H9 (cell line): ENCODE measurements at regions not wholly inside any gene's neighbourhood (a gene's known extent, or its start where the extent isn't known, plus 50 kb on each side); places are given as distances from the start of the nearest gene placed in this dataset.

Experiments
- DNase-seq: peaks from one replicate; pipeline ENCODE4 v3.0.0-alpha.2; 2017
- H2AFZ ChIP-seq: one replicate; pipeline ENCODE4 v1.6.1; 2013; ENCODE audit warnings: mild to moderate bottlenecking, low read length, control low read depth, moderate library complexity
- H2AK5ac ChIP-seq: 2 replicates; pipeline ENCODE4 v1.6.1; 2013; ENCODE audit warnings: low read length, control low read depth, mixed read lengths; ENCODE audit not compliant: insufficient read length
- H2BK120ac ChIP-seq: one replicate; pipeline ENCODE4 v1.6.1; 2013; ENCODE audit warnings: low read depth, mild to moderate bottlenecking, low read length, control low read depth, inconsistent platforms; ENCODE audit not compliant: poor library complexity, severe bottlenecking
- H2BK12ac ChIP-seq: 2 replicates; pipeline ENCODE4 v1.6.1; 2013; ENCODE audit warnings: low read length, control low read depth, mixed read lengths, low read depth; ENCODE audit not compliant: insufficient read length
- H2BK15ac ChIP-seq: 2 replicates; pipeline ENCODE4 v1.6.1; 2013; ENCODE audit warnings: low read depth, low read length, control low read depth
- H2BK20ac ChIP-seq: one replicate; pipeline ENCODE4 v1.6.1; 2013; ENCODE audit warnings: low read depth, mild to moderate bottlenecking, low read length, control low read depth, inconsistent platforms; ENCODE audit not compliant: poor library complexity, severe bottlenecking
- H2BK5ac ChIP-seq: 2 replicates; pipeline ENCODE4 v1.6.1; 2013; ENCODE audit warnings: low read length, control low read depth, mixed read lengths; ENCODE audit not compliant: insufficient read length
- H3K14ac ChIP-seq: 2 replicates; pipeline ENCODE4 v1.6.1; 2013; ENCODE audit warnings: low read length, control low read depth; ENCODE audit not compliant: insufficient read depth
- H3K18ac ChIP-seq: 2 replicates; pipeline ENCODE4 v1.6.1; 2013; ENCODE audit warnings: low read depth, mild to moderate bottlenecking, mixed read lengths, low read length, control low read depth; ENCODE audit not compliant: insufficient read length
- H3K23ac ChIP-seq: 2 replicates; pipeline ENCODE4 v1.6.1; 2013; ENCODE audit warnings: low read length, control low read depth, mixed read lengths, low read depth; ENCODE audit not compliant: insufficient read length
- H3K23me2 ChIP-seq: 2 replicates; pipeline ENCODE4 v1.6.1; 2013; ENCODE audit warnings: low read depth, mild to moderate bottlenecking, mixed read lengths, low read length, control low read depth; ENCODE audit not compliant: insufficient read length, poor library complexity, severe bottlenecking
- H3K27ac ChIP-seq: 2 replicates; pipeline ENCODE4 v1.5.1; 2013; ENCODE audit warnings: low read length, control low read depth, mixed read lengths, low read depth; ENCODE audit not compliant: insufficient read length
- H3K27me3 ChIP-seq: 2 replicates; pipeline ENCODE4 v1.6.1; 2013; ENCODE audit warnings: low read length, control low read depth, inconsistent platforms; ENCODE audit not compliant: insufficient read depth
- H3K4ac ChIP-seq: 2 replicates; pipeline ENCODE4 v1.6.1; 2013; ENCODE audit warnings: low read depth, mild to moderate bottlenecking, control low read depth, inconsistent platforms, low read length, moderate library complexity
- H3K4me1 ChIP-seq: 2 replicates; pipeline ENCODE4 v1.6.1; 2013; ENCODE audit warnings: low read length, control low read depth, inconsistent platforms; ENCODE audit not compliant: insufficient read depth
- H3K4me2 ChIP-seq: 2 replicates; pipeline ENCODE4 v1.6.1; 2013; ENCODE audit warnings: low read length, control low read depth, mixed read lengths; ENCODE audit not compliant: insufficient read length, insufficient read depth
- H3K56ac ChIP-seq: 2 replicates; pipeline ENCODE4 v1.6.1; 2013; ENCODE audit warnings: low read depth, mild to moderate bottlenecking, mixed read lengths, low read length, control low read depth; ENCODE audit not compliant: insufficient read length
- H3K79me1 ChIP-seq: 2 replicates; pipeline ENCODE4 v1.6.1; 2013; ENCODE audit warnings: low read depth, mild to moderate bottlenecking, moderate library complexity, low read length, control low read depth, inconsistent platforms; ENCODE audit not compliant: insufficient read depth, poor library complexity, severe bottlenecking
- H3K79me2 ChIP-seq: 2 replicates; pipeline ENCODE4 v1.6.1; 2013; ENCODE audit warnings: low read length, control low read depth, inconsistent platforms; ENCODE audit not compliant: insufficient read depth
- H3K9ac ChIP-seq: 2 replicates; pipeline ENCODE4 v1.6.1; 2013; ENCODE audit warnings: low read length, control low read depth, mixed read lengths; ENCODE audit not compliant: insufficient read length; ENCODE audit errors: extremely low read depth
- H3K9me3 ChIP-seq: one replicate; pipeline ENCODE4 v1.6.1; 2013; ENCODE audit warnings: low read depth, low read length, inconsistent platforms; ENCODE audit not compliant: control insufficient read depth
- H3T11ph ChIP-seq: one replicate; pipeline ENCODE4 v1.6.1; 2013; ENCODE audit warnings: mild to moderate bottlenecking, low read length, control low read depth, inconsistent platforms
- H4K20me1 ChIP-seq: one replicate; pipeline ENCODE4 v1.6.1; 2013; ENCODE audit not compliant: control insufficient read depth, insufficient read length, insufficient read depth
- H4K5ac ChIP-seq: 2 replicates; pipeline ENCODE4 v1.6.1; 2013; ENCODE audit warnings: low read depth, mild to moderate bottlenecking, mixed read lengths, low read length, control low read depth; ENCODE audit not compliant: insufficient read length
- H4K8ac ChIP-seq: replicated peaks from 2 replicates; pipeline ENCODE4 v1.6.1; 2013; ENCODE audit warnings: low read length, control low read depth, mixed read lengths, low read depth; ENCODE audit not compliant: insufficient read length
- H4K91ac ChIP-seq: 2 replicates; pipeline ENCODE4 v1.6.1; 2013; ENCODE audit warnings: low read depth, mild to moderate bottlenecking, moderate library complexity, mixed read lengths, low read length, control low read depth; ENCODE audit not compliant: insufficient read length
- H3K27ac Mint-ChIP-seq, 3 experiments: 2 replicates in 2 of 3; 3 replicates in 1 of 3; pipeline ENCODE4 v1.8.0; 2020 to 2021; ENCODE audit warnings: mixed read lengths in 3 of 3, mild to moderate bottlenecking in 1 of 3, moderate library complexity in 1 of 3
- H3K27me3 Mint-ChIP-seq: 2 replicates; pipeline ENCODE4 v1.8.0; 2021; ENCODE audit warnings: low read depth, mild to moderate bottlenecking, moderate library complexity, mixed read lengths
- H3K36me3 Mint-ChIP-seq, 3 experiments: 2 replicates in 2 of 3; 3 replicates in 1 of 3; pipeline ENCODE4 v1.8.0; 2020 to 2021; ENCODE audit warnings: low read depth in 3 of 3, mixed read lengths in 3 of 3; ENCODE audit not compliant: insufficient read depth in 1 of 3
- H3K4me1 Mint-ChIP-seq, 2 experiments: 2 replicates each; pipeline ENCODE4 v1.8.0; 2020; ENCODE audit warnings: mixed read lengths in 2 of 2
- H3K4me3 Mint-ChIP-seq, 2 experiments: 2 replicates in 1 of 2; 3 replicates in 1 of 2; pipeline ENCODE4 v1.8.0; 2020 to 2021; ENCODE audit warnings: mild to moderate bottlenecking in 2 of 2, mixed read lengths in 2 of 2, moderate library complexity in 1 of 2
- H3K9me3 Mint-ChIP-seq, 2 experiments: 2 replicates in 1 of 2; 3 replicates in 1 of 2; pipeline ENCODE4 v1.8.0; 2020; ENCODE audit warnings: mild to moderate bottlenecking in 2 of 2, mixed read lengths in 2 of 2, moderate library complexity in 1 of 2
- WGBS: extraction: QIAGEN DNeasy Blood & Tissue Kit; methylation state at CpG from one replicate; pipeline ENCODE4 v1.1.7; 2013; ENCODE audit warnings: missing lambda C conversion rate, low lambda C conversion rate, mixed read lengths; ENCODE audit not compliant: insufficient read length; ENCODE audit errors: extremely low coverage; 5-methylcytosine and 5-hydroxymethylcytosine counted together
- TF ChIP-seq, protein P1 (sequence below): fragments of 200-600 bp; sonication (generic); conservative IDR thresholded peaks from 3 replicates; pipeline ENCODE4 v1.8.0; 2021; ENCODE audit warnings: antibody characterized with exemption, mild to moderate bottlenecking

DNA sequence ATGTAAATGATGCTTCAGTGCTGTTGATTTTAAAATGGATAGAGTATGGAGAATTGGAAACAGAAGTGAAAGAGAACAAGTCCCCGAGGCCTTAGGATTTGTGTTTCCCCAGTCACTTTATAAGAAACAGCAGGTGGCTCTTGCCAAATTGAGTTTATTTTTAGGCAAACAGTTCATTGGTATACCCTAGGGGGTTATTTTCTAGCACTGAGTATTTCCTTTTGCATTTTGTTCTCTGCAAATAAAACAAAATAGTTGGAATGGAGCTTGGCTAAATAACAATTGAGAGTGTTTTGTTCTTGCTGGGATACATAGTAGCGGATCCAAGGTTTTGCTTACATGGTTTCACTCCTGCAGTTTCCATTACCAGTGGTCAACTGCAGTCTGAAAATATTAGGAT, 591.1 kb upstream of the C16orf82 start:
- Histone ChIP-seq H3K14ac (no peak overlapping the region), H3K56ac (no peak overlapping the region), H3K79me2 (no peaks in the 10 kb centered on the region), H3K23ac (no peak overlapping the region), H3K4me2 (peak overlapping the region; percentile 12), H3K27me3 (no peaks in the 10 kb centered on the region), H3K9me3 (peaks cover 6% of the 10 kb centered on the region), H2BK12ac (no peak overlapping the region), H4K20me1 (no peaks in the 10 kb centered on the region), H4K91ac (no peak overlapping the region), H3K23me2 (no peaks in the 10 kb centered on the region), H3K79me1 (no peaks in the 10 kb centered on the region), H3K18ac (no peak overlapping the region), H2BK5ac (no peak overlapping the region), H3K27ac (no peak overlapping the region), H2AFZ (no peak overlapping the region), H2AK5ac (no peak overlapping the region), H2BK20ac (peak overlapping the region; percentile 6), H2BK120ac (no peak overlapping the region), H3K9ac (no peak overlapping the region), H3K4ac (no peak overlapping the region), H3T11ph (no peak overlapping the region), H3K4me1 (peaks cover 7% of the 10 kb centered on the region; the same call in 1 of the 2 replicates), H4K8ac (no peak overlapping the region), H2BK15ac (no peak overlapping the region), H4K5ac (no peak overlapping the region)
- peaks cover 9 to 47% (median 27%) of the 10 kb centered on the region in 3 experiments for H3K36me3 Mint-ChIP-seq
- H3K9me3 Mint-ChIP-seq, result peaks cover 36 to 47% of the 10 kb centered on the region in 2 experiments
- DNase-seq, result no peak
- H3K4me3 Mint-ChIP-seq, result no peak overlapping the region; a peak in 1 of 5 replicates
- H3K27ac Mint-ChIP-seq, result peak overlapping the region in 1 of 3 experiments; percentile 52; a peak in 2 of 7 replicates
- H3K27me3 Mint-ChIP-seq, result no peaks in the 10 kb centered on the region; the same call in 1 of the 2 replicates
- peaks cover 25 to 27% of the 10 kb centered on the region in 2 experiments for H3K4me1 Mint-ChIP-seq
- TF ChIP-seq, protein P1, sequence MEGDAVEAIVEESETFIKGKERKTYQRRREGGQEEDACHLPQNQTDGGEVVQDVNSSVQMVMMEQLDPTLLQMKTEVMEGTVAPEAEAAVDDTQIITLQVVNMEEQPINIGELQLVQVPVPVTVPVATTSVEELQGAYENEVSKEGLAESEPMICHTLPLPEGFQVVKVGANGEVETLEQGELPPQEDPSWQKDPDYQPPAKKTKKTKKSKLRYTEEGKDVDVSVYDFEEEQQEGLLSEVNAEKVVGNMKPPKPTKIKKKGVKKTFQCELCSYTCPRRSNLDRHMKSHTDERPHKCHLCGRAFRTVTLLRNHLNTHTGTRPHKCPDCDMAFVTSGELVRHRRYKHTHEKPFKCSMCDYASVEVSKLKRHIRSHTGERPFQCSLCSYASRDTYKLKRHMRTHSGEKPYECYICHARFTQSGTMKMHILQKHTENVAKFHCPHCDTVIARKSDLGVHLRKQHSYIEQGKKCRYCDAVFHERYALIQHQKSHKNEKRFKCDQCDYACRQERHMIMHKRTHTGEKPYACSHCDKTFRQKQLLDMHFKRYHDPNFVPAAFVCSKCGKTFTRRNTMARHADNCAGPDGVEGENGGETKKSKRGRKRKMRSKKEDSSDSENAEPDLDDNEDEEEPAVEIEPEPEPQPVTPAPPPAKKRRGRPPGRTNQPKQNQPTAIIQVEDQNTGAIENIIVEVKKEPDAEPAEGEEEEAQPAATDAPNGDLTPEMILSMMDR, result no peak
- no CpG with 5 or more reads among the region's 2 CpGs for WGBS
